GM21723 (cell line): ENCODE measurements at regions not wholly inside any gene's neighbourhood (a gene's known extent, or its start where the extent isn't known, plus 50 kb on each side); places are given as distances from the start of the nearest gene placed in this dataset.

ENCODE experiments used
- ATAC-seq: cut with Tn5 transposase; IDR thresholded peaks from one replicate; pipeline ENCODE4 v1.9.1; 2021; ENCODE audit warnings: mild to moderate bottlenecking, moderate library complexity; ENCODE audit not compliant: unreplicated experiment

DNA sequence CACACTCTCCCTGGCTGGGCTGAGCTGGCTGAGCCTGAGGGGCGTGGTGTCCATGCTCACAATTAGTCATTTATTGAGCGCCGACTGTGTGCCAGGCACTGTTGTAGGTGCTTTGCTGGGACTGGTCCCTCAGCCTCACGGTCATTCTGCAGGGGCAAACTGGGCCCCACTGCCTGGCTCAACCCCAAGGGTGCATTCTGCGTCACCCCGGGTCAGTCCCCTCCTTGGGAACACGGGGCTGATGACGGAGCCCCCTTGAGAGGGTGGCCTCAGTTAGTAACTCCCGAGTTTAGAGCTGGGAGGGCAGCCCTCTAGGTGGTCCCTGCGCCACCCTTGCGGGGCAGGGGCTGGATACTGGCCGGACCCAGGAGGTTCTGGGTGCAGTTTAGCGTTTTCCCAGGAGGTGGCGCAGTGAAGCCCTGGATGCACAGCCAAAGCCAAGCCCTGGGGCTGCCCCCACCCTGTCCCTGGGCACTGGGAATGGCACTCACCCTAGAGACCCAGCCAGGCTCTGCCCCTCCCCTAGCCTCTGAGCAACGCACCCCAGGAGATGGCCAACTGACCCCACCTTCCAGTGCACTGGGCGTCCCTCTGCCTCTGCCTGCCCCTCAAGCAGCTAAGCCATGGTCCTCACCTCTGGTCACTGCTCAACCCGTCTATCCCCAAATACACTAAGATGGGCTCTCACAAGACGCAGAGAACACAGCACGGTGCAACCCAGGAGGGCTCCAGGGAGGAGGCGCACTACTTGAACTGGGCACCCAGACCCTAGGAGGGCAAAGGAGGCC lies 243.2 kb upstream of the GSE1 start:
- no peak for ATAC-seq

DNA sequence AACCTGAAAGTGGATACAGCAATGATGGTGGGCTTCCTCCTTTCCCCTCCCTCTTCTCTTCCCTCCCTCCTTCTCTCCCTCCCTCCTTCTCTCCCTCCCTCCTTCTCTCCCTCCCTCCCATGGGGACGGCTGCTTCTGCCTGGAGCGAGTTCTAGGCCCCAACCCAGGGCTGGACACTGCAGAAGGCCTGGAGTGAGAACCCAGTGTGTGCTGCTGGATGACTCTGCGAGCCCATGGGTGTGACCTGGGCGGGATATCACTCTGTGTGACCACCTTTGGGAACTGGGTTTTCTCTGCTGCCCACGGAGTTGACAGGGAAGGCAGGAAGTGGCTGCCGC lies 242.6 kb upstream of the GSE1 start:
- no peak for ATAC-seq

DNA sequence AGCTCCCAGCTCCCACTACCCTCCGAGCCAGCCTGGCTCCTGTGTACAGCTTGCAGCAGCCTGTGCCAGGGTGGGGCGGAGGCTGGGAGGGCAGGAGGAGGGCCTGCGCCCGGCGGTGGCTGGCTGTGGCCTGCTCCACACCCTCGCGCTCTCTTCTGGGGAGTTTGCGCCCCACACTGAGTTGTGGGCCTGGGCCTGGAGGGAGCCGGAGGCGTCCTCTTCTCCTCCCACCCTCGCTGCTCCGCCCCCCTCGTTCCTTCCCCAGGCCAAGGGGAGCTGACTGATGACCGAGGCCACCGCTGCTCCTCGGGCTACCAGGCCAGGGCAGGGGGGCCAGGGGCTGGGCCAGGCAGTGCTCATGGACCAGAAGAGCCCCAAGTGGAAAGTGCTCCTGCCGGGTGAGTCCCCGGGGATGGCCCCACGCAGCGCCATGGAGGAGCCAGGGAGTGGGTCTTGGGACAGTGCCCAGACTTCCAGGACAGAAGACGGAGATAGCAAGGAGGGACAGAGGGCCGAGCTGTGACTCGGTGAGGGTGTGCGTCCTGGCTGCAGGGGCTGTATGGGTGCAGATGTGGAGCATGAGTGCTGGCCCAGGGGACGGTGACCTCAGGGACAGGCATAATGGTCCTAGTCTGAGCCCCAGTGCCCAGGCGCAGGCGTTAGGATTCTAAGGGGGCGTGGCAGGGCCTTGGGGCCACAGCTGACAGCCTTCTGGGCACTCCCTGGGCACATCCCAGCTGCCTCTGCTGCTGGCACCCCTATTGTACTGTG lies 242.1 kb upstream of the GSE1 start:
- ATAC-seq: no peak

DNA sequence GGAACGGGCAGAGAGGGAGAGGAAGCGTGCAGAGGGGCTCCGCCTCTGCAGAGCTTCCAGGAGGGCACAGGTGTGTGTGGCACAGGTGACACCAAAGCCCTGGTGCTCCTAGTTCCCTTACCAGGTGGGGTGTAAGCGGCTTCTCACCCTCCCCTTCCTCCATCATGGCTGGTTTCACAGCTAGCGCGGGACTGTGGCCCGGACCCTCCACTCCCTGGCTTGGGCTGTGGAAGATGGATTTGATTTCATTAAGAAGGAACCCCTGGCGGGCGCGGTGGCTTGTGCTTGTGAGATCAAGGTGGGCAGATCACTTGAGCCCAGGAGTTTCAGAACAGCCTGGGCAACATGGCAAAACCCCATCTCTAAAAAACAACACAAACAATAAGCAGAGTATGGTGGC lies 241.2 kb upstream of the GSE1 start:
- ATAC-seq: no peak

DNA sequence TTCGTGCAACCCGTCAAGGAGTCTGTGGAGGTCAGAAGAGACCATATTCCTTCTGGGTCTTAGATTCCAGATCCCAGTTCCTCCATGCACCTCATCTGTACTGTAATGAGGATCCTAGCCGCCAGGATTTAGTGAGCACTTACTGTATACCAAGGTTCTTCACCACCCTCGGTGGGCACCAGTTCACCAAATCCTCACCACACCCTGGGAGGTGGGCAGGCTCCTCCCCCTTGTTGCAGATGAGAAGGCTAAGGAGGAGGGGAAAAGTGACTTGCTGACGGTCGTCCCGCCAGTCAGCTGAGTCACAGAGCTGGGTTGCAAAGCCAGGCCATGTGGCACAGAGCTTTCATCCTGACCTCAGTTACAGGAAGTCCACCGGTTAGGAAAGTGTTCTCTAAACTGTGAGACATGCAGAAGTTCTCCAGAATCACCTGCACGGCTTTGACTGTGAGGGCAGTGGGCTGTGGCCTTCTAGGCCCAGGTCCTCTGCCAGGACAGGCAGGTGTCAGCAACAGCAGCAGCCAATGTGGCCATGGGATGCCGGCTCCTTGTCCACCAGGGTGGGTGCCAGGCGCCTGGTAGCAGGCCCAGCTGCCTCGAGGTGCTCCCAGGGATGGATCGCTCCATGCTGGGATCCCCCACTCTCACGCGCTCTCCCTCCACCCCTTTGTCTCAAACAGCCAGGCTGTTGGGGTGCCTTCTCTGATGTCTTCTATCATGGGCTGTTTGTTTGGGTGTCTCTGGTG lies 240.3 kb upstream of the GSE1 start:
- ATAC-seq: no peak

DNA sequence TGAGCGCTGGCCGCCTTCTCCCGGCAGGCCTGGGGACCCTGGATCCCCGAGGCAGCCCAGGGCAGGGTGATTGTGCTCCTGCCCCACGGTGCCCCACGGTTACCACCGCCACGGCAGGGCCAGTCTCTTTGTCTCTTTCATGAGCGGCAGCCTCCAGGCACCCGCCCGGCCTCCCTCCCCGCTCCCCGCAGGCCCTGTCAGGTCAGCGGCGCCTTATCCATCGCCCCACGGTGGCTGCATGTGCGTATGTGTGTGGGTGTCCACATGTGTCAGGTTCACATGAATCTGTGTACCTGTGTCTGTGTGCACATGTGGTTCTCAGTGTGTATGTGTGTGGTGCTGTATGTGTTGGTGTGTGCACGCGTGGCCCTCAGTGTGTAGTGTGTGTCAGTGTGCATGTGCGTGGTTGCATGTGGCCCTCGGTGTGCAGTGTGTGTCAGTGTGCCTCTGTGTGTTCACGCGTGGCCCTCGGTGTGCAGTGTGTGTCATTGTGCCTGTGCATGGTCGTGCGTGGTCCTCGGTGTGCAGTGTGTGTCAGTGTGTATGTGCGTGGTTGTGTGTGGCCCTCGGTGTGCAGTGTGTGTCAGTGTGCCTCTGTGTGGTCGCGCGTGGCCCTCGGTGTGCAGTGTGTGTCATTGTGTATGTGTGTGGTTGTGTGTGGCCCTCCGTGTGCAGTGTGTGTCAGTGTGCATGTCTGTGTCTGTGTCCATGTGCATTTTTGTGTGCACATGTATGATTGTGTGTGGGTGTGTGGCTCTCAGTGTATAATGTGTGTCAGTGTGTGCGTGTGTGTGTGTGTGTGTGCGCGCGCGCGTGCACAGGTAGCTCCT lies 239.2 kb upstream of the GSE1 start:
- no peak for ATAC-seq

DNA sequence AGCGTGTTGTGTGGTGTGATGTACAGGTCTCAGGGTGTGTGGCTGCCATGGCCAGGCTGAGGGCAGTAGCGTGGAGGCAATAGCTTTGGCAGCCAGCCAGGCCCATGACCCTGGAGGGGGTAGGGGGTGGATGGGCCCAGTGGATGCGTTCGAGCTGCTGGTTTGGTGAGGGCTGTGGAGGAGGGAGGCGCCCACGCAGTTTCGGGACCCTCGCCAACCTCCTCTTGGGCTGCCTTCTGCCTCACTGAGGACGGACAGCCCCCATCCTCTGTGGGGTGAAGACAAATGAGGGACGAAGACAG lies 238.6 kb upstream of the GSE1 start:
- ATAC-seq: no peak

DNA sequence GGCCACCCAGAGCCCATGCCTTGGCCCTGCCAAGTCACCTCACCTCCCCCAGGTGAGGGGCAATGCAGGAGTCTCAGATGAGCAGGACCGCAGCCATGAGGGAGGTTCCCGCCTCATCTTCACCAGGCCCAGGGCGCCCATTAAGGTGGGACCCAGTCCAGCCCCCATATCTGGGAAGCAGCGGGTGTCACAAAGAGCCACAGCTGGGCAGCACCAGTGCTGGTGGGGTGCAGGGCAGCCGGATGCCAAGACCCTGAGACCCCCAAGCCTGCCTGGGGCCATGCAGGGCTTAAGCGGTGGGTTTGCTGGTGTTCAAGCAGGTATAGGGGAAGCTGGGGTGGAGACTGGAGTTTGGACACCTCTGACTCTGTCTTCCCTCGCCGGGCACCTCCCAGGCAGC lies 237.8 kb upstream of the GSE1 start:
- ATAC-seq: no peak

DNA sequence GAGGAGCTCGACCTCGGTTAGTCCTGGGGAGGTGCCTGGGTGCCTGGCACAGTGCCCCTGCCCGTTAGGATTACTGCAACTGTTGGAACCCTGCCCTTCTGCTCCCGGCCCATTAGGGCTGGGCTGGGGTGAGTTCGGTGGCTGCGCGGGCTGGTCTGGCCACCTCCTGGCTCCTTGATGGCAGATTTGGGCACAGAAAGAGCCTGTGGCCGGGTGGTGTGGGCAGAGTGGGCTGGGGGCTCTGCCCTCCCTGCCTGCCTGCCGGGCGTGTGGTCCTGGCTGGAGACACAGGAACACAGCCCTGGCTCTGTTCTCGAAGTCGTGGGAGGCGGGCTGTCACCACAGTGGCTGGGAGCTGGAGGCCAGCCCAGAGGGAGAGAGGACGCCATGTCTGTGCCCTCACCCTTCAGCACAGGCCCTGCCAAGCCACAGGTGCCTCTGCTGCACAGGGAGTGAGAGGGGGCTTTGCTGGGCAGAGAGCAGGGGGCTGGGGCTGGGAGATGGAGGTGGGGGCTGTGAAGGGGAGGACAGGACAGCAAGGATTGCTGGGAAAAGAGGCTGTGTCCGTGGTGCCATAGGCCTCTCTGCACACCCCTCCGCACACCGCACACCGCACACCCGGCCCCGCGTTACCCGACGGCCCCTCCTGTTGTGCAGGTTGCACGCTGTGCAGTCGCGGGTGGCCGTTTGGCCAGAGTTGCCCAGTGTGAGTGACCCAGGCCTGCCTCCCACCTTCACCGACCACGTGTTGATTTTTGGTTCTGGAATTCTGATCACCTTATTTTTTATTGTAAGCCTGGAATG lies 236.6 kb upstream of the GSE1 start:
- ATAC-seq: no peak

DNA sequence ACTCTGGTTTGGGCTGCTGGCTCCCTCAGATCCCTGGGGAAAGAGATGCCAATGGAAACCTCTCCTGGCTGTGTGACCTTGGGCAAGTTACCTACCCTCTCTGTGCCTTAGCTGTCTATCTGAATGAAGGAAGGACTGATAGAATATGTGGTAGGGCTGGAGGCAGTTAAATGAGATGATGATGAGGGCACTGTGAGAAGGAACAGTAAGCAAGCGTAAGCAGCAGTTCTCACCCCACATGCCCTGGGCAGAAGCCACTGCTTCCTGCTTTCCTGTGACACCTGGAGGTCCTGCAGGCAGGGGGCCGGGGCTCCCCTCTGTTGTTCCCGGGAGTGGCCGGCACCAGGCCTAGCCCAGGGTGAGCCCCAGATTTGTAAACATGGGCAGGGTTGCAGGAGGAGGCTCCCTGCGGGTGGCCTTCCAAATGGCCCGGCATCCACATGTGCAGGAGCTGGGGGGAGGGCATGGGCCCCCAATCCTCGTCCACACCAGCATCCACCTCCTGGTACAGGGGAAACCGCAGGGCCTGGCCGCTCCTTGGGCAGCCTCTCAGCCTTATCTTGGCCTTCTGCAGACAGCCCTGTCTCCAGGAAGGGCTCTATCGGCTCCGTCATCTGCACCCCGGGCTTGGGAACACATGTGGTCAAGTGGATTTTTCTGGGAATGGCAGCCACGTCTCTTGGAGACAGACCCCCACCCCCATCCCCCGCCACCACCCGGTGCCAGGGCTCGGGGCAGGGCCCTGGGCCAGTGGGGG lies 235.6 kb upstream of the GSE1 start:
- ATAC-seq: no peak

DNA sequence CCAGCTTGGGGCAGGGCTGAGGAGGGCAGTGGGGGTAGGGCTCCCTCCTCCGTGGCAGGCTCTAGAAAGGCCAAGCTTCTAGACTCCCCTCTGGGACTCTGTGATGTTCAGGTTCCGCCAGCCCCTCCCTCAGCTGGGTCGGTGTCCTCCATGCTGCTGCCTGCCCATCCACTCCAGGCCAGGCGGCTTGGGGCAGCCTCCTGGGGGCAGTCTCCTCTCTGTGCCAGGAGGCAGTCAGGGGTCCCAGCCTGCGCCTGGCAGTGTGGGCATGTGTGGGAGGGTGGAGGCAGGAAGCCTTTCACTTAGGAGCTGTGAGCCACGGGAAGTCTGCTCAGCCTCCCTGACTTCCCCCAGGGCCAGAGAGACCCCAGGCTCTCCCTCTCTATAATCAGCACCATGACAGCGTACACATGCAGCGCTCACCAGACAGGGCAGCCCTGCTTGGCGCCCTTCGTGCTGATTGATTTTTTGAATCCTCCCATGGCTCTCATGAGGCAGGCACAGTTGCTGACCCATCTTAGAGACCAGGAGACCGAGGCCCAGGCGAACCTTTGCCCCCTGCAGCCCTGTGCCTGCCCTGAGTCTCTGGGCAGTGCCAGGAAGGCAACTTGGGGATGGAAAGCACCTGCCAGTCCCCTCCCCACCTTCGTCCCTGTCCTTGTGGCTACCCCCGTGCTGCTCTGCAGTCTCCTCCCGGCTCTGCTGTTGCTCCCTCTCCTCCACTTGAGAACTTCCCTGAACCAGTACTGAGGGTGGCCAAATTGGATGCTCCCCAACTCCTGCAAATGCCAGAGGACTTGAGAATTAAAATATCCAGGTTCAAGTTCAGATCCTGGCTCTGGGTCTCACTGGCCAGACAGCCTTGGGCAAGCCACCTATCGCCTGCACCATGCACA lies 234.7 kb upstream of the GSE1 start:
- no peak for ATAC-seq

DNA sequence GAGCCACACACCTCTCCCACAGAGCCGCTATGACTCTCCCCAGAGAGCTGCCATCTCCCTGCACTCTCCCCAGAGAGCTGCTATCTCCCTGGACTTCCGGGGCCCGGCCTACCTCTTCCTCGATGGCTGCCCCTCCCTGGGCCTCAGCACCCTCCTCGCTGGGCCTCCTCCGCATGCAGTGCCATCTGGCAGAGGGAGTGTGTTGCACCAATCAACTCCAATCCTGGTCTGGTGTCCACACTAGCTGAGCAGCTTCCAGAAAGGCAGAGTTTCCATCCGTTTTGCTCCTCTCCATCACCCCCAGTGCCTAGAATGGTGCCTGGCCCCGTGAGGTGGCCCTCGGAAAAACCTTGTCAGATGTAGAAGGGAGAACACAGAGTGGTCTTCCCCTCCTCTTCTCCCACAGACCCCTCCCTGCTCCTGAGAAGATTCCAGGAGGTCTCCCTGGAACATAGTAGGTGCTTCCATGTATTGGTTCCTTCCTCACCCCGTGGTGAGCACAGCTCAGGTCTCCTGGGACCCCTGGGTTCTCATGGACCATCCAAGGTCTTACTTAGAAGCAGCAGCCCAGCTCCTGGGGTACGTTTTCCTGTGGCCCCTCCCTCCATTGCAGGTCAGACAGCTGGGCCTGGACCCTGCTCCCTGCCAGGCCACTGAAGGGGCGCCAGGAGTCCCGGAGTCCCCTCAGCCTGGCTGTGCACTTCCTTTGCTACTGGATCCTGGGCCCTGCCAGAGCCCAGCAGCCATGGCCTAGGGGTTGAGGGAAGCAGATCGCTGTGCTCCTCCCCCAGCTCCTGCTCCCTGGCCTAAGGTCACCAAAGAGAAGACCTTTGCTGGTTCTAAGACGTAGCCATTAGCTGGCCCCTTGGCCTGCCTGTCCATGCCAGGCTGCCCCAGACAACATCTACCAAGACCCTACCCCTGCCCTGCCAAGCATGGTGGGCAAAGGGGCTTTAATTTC lies 233.8 kb upstream of the GSE1 start:
- no peak for ATAC-seq

DNA sequence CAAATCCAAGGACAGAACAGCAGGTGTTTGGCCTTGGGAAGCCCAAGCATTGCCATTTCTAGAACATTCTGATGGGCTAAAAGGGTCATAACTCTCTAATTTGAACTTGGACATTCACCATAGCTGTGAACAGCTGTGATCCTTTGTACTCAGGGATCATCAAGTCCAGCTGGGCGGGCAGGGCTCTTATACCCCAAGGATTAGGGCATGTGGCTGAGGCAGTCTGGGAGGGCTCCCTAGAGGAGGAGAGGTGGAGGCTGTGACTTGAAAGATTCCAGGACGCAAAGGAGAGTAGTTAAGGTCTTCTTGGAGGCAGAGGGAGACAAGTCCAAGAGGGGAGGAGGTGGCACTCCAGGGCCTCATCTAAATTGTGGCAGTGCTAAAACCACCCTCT lies 233.1 kb upstream of the GSE1 start:
- no peak for ATAC-seq

DNA sequence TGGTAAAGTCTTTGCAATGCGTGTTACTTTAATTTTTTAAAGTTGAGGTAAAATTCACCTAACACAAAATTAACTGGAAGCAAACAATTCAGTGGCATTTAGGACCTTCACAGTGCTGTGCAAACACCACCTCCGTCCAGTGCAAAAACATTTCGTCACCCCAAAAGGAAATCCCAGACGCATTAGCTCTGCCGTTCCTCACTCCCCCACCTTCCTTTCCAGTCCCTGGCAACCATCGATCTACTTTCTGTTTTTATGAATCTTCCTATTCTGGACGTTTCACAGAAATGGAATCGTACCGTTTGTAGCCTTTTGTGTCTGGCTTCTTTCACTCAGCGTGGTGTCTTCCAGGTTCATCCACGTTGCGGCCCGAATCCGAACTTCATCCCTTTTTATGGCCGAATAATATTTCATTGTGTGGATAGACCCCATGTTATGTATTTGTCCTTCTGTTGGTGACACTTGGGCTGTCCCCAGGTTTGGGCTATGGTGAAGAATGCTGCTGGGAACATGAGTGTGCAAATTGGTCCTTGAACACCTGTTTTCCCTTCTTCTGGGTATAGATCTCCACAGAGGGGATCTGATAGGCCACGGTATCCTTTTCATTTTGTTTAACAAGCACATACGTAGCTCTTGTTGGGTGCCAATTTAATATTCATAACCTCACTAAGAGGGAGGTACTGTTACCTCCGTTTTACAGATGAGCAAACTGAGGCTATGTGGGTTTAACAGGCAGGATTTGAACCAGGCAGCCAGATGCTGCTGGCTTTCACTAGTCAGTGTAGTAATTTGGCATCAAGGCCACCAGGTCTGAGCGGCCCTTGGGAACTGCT lies 232.0 kb upstream of the GSE1 start:
- no peak for ATAC-seq

DNA sequence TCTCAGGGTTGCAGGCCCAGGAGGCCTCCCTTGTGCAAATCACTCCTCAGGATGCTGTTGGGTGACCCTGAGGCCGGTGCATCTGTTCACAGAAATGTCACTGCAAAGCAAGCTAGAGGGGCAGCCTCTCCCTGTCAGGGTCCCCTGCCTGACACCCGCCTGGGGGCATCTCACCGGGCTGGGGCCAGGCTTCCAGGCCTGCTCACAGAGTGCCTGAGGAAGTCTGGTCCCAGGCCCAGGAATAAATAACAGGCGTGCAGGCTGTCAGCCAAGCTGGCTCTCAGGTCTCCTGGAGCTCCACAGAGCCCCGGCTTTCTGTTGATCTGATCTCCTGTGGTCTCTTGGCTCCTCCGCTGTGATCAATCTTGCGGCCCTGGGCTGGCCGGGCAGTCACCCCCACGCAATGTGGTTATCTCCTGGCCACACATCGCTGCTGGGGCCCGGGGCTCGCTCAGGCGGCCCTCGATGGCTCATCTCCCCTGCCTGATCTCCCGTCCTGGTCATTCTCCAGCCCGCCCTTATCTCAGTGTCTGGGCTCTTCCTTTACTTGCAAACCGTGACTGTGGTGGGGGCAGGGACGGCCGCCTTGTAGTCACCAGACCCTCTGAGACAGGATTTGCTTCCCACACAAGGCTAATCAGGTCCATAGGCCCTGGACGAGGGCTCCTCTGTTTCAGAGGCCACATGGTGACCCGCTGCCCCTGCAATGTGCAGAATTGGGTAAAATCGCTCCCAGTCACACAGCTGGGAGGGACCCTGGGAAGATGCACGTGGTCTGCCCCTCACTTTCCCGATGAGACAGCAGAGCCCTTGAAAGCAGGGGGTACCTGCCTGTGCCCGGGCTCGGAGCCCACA lies 231.2 kb upstream of the GSE1 start:
- ATAC-seq: no peak

DNA sequence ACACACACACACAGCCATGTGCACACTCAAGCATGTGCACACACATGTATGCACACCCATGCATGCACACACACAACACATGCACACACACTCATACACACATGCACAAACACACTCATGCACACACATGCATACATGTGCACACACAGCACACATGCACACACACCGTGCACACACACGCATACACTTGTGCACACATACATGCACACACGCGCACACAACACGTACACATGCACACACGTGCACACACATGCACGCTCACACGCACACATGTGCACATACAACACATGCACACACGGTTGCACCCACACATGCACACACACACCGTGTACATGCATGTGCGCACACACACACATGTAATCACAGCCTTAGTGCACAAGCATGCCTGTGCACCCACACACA lies 230.4 kb upstream of the GSE1 start:
- no peak for ATAC-seq
